Neural cell (in vitro differentiated cells): ENCODE measurements at regions not wholly inside any gene's neighbourhood (a gene's known extent, or its start where the extent isn't known, plus 50 kb on each side); places are given as distances from the start of the nearest gene placed in this dataset.

Experiments used
- H2AFZ ChIP-seq: fragments of 200-600, 300-800 bp; sonication (generic), shearing (Covaris generic); 2 replicates; pipeline ENCODE4 v1.6.0; 2014; ENCODE audit warnings: low read depth, mild to moderate bottlenecking, antibody characterized with exemption, low read length, moderate library complexity
- H3F3A ChIP-seq: fragments of 200-600 bp; shearing (Covaris generic); 2 replicates; pipeline ENCODE4 v1.6.1; 2016; ENCODE audit warnings: mild to moderate bottlenecking, moderate library complexity, mixed read lengths, antibody characterized with exemption, low read length; ENCODE audit not compliant: insufficient read depth, poor library complexity, severe bottlenecking
- H3K27ac ChIP-seq: fragments of 200-600, 300-800 bp; sonication (generic), shearing (Covaris generic); 2 replicates; pipeline ENCODE4 v1.5.1; 2014; ENCODE audit warnings: mild to moderate bottlenecking, low read length, moderate library complexity
- H3K27me3 ChIP-seq: fragments of 300-800, 200-600 bp; sonication (generic), shearing (Covaris generic); 2 replicates; pipeline ENCODE4 v1.6.0; 2014; ENCODE audit warnings: mild to moderate bottlenecking, low read depth, low read length, moderate library complexity; ENCODE audit not compliant: insufficient read depth
- H3K36me3 ChIP-seq: fragments of 300-800, 200-600 bp; sonication (generic), shearing (Covaris generic); 2 replicates; pipeline ENCODE4 v1.5.1; 2014; ENCODE audit warnings: mild to moderate bottlenecking, antibody characterized with exemption, low read length, moderate library complexity; ENCODE audit not compliant: insufficient read depth
- H3K4me2 ChIP-seq: fragments of 300-800, 200-600 bp; sonication (generic), shearing (Covaris generic); 2 replicates; pipeline ENCODE4 v1.6.0; 2014; ENCODE audit warnings: mild to moderate bottlenecking, low read length
- H3K4me3 ChIP-seq: fragments of 300-800, 200-600 bp; sonication (generic), shearing (Covaris generic); 2 replicates; pipeline ENCODE4 v1.5.1; 2014; ENCODE audit warnings: mild to moderate bottlenecking, low read length, moderate library complexity
- H3K79me2 ChIP-seq: fragments of 200-600 bp; shearing (Covaris generic); replicated peaks from 2 replicates; pipeline ENCODE4 v1.6.0; 2014; ENCODE audit warnings: mild to moderate bottlenecking, low read length, moderate library complexity; ENCODE audit not compliant: insufficient read depth
- H3K9ac ChIP-seq: fragments of 300-800, 200-600 bp; sonication (generic), shearing (Covaris generic); 2 replicates; pipeline ENCODE4 v1.6.1; 2016; ENCODE audit warnings: mild to moderate bottlenecking, low read length, mixed read lengths
- H3K9me2 ChIP-seq: fragments of 200-600 bp; shearing (Covaris generic); 2 replicates; pipeline ENCODE4 v1.6.1; 2016; ENCODE audit warnings: mild to moderate bottlenecking, low read length, mixed read lengths; ENCODE audit not compliant: insufficient read depth
- H3K9me3 ChIP-seq: fragments of 200-600, 300-800 bp; sonication (generic), shearing (Covaris generic); 2 replicates; pipeline ENCODE4 v1.6.1; 2016; ENCODE audit warnings: mild to moderate bottlenecking, mixed run types, low read length, moderate library complexity, mixed read lengths
- H4K20me1 ChIP-seq: fragments of 200-600 bp; shearing (Covaris generic); 2 replicates; pipeline ENCODE4 v1.6.1; 2016; ENCODE audit warnings: mild to moderate bottlenecking, mixed run types; ENCODE audit not compliant: insufficient read depth
- CTCF ChIP-seq: fragments of 450-650 bp; IDR thresholded peaks from 2 replicates; pipeline ENCODE4 v1.5.1; 2014; ENCODE audit warnings: antibody characterized with exemption, mild to moderate bottlenecking, moderate library complexity; ENCODE audit not compliant: poor library complexity, severe bottlenecking
- EP300 ChIP-seq: fragments of 450-650 bp; conservative IDR thresholded peaks from 2 replicates; pipeline ENCODE4 v1.6.1; 2014; ENCODE audit warnings: antibody characterized with exemption, mild to moderate bottlenecking, moderate library complexity; ENCODE audit not compliant: poor library complexity, severe bottlenecking
- EZH2 ChIP-seq: fragments of 200-600, 300-800 bp; shearing (Covaris generic), sonication (generic); IDR thresholded peaks from 2 replicates; pipeline ENCODE4 v1.6.1; 2014; ENCODE audit warnings: antibody characterized with exemption, low read length, borderline replicate concordance, mild to moderate bottlenecking; ENCODE audit not compliant: insufficient read depth, poor library complexity, severe bottlenecking
- MXI1 ChIP-seq: fragments of 450-650 bp; conservative IDR thresholded peaks from 2 replicates; pipeline ENCODE4 v1.6.1; 2014; ENCODE audit warnings: antibody characterized with exemption, mild to moderate bottlenecking; ENCODE audit not compliant: poor library complexity, severe bottlenecking
- POLR2AphosphoS5 ChIP-seq: IDR thresholded peaks from 2 replicates; pipeline ENCODE4 v1.6.1; 2012
- RAD21 ChIP-seq: fragments of 450-650 bp; conservative IDR thresholded peaks from 2 replicates; pipeline ENCODE4 v1.6.1; 2014; ENCODE audit warnings: antibody characterized with exemption, mild to moderate bottlenecking, moderate library complexity
- REST ChIP-seq: IDR thresholded peaks from 2 replicates; pipeline ENCODE4 v1.6.1; 2012; ENCODE audit warnings: borderline replicate concordance
- SMC3 ChIP-seq: fragments of 450-650 bp; conservative IDR thresholded peaks from 2 replicates; pipeline ENCODE4 v1.6.1; 2014; ENCODE audit warnings: antibody characterized with exemption, mild to moderate bottlenecking, moderate library complexity; ENCODE audit not compliant: poor library complexity
- TAF1 ChIP-seq: IDR thresholded peaks from 2 replicates; pipeline ENCODE4 v1.6.1; 2012; ENCODE audit warnings: low read depth

GRCh38 chr15:45946111-45946510 lies 311.3 kb downstream of the SQOR start:
- H3K27ac ChIP-seq, result no peak overlapping the region
- no peak overlapping the region for H3K9ac ChIP-seq
- no peaks in the 10 kb centered on the region for H3K79me2 ChIP-seq
- no peaks in the 10 kb centered on the region for H3F3A ChIP-seq
- H3K36me3 ChIP-seq, result no peaks in the 10 kb centered on the region
- TF ChIP-seq SMC3 (no peak), EP300 (no peak), REST (no peak), TAF1 (no peak), CTCF (no peak), RAD21 (no peak), EZH2 (no peak), POLR2AphosphoS5 (no peak), MXI1 (no peak)
- H3K4me2 ChIP-seq, result no peak overlapping the region
- no peak overlapping the region for H2AFZ ChIP-seq
- no peaks in the 10 kb centered on the region for H3K9me3 ChIP-seq
- H3K27me3 ChIP-seq, result no peaks in the 10 kb centered on the region
- no peak overlapping the region for H3K4me3 ChIP-seq
- no peaks in the 10 kb centered on the region for H4K20me1 ChIP-seq
- no peaks in the 10 kb centered on the region for H3K9me2 ChIP-seq

- no peaks in the 10 kb centered on the region for H3K9me2 ChIP-seq
- no peak overlapping the region for H3K4me2 ChIP-seq
- no peaks in the 10 kb centered on the region for H3F3A ChIP-seq
- no peaks in the 10 kb centered on the region for H3K36me3 ChIP-seq
- no peak overlapping the region for H3K9ac ChIP-seq
- no peak overlapping the region for H2AFZ ChIP-seq
- H4K20me1 ChIP-seq, result no peaks in the 10 kb centered on the region
- no peaks in the 10 kb centered on the region for H3K27me3 ChIP-seq
- no peaks in the 10 kb centered on the region for H3K79me2 ChIP-seq
- no peaks in the 10 kb centered on the region for H3K9me3 ChIP-seq
- H3K4me3 ChIP-seq, result no peak overlapping the region
- H3K27ac ChIP-seq, result no peak overlapping the region
- TF ChIP-seq SMC3, result no peak
- TF ChIP-seq CTCF, result no peak
Observed at GRCh38 chr15:45948181-45948621, 313.4 kb downstream of the SQOR start.
